ENCODE measurements at regions not wholly inside any gene's neighbourhood (a gene's known extent, or its start where the extent isn't known, plus 50 kb on each side); places are given as distances from the start of the nearest gene placed in this dataset.

- Histone ChIP-seq H3K4me1 (no peaks in the 10 kb centered on the region), H3K36me3 (ENCODE audit: insufficient read depth in 1 of 2, low read depth in 1 of 2) (no peaks in the 10 kb centered on the region), H3K9me3 (peaks cover 6% of the 10 kb centered on the region), H3K4me3 (no peak overlapping the region), H3K27ac (no peak overlapping the region), H3K27me3 (ENCODE audit: insufficient read depth in 3 of 3, low read length in 2 of 3) (no peaks in the 10 kb centered on the region)
- no peak for DNase-seq
- no peak for ATAC-seq
- TF ChIP-seq CTCF (IDR thresholded peaks at IDR 0.05) = no peak
- intact Hi-C loops (cut with DNase I) = no loop called here
- 82 to 84% (median 84%) methylated on average over 1 of the region's 1 CpG for WGBS, 3 donors
These were observed 411.2 kb upstream of the TBL1XR1 start for GRCh38 chr3:177608443-177608842.

GRCh38 chr3:177609613-177610012, 412.3 kb upstream of the TBL1XR1 start:
- intact Hi-C loops (cut with DNase I) = loop anchor here in 1 of 2 donors (10.0 kb wide), 1 partner anchor 95 kb away; no protein-coding TSS in a partner anchor
- Histone ChIP-seq H3K9me3 (peaks cover 6% of the 10 kb centered on the region), H3K27ac (no peak overlapping the region), H3K36me3 (ENCODE audit: insufficient read depth in 1 of 2, low read depth in 1 of 2) (no peaks in the 10 kb centered on the region), H3K4me3 (no peak overlapping the region), H3K27me3 (ENCODE audit: insufficient read depth in 3 of 3, low read length in 2 of 3) (no peaks in the 10 kb centered on the region), H3K4me1 (peaks cover under 1% of the 10 kb centered on the region)
- ATAC-seq (no peak), DNase-seq (no peak)
- no peak for TF ChIP-seq CTCF (IDR thresholded peaks at IDR 0.05)

GRCh38 chr3:177610262-177610661, 413.0 kb upstream of the TBL1XR1 start:
- intact Hi-C loops (cut with DNase I) = loop anchor here in 1 of 2 donors (10.0 kb wide), 1 partner anchor 95 kb away; no protein-coding TSS in a partner anchor
- no peaks in the 10 kb centered on the region for H3K36me3 ChIP-seq (ENCODE audit: insufficient read depth in 1 of 2, low read depth in 1 of 2)
- no peak overlapping the region for H3K4me3 ChIP-seq
- DNase-seq (no peak), ATAC-seq (no peak)
- 57 to 83% (median 66%) methylated on average over 2 of the region's 2 CpGs for WGBS, 3 donors
- peaks cover 2% of the 10 kb centered on the region for H3K9me3 ChIP-seq
- H3K4me1 ChIP-seq = peaks cover 5% of the 10 kb centered on the region
- no peaks in the 10 kb centered on the region for H3K27me3 ChIP-seq (ENCODE audit: insufficient read depth in 3 of 3, low read length in 2 of 3)
- no peak for TF ChIP-seq CTCF (IDR thresholded peaks at IDR 0.05)
- H3K27ac ChIP-seq = no peak overlapping the region

GRCh38 chr3:177610686-177611633, 413.7 kb upstream of the TBL1XR1 start:
- H3K36me3 ChIP-seq (ENCODE audit: insufficient read depth in 1 of 2, low read depth in 1 of 2) = no peaks in the 10 kb centered on the region
- intact Hi-C loops (cut with DNase I) = loop anchor here in 1 of 2 donors (10.0 kb wide), 1 partner anchor 94 kb away; no protein-coding TSS in a partner anchor
- H3K27ac ChIP-seq = no peak overlapping the region
- DNase-seq (no peak), ATAC-seq (no peak)
- no peak overlapping the region for H3K4me3 ChIP-seq
- no peaks in the 10 kb centered on the region for H3K9me3 ChIP-seq
- H3K27me3 ChIP-seq (ENCODE audit: insufficient read depth in 3 of 3, low read length in 2 of 3) = no peaks in the 10 kb centered on the region
- 63 to 64% (median 64%) methylated on average over 5 of the region's 5 CpGs for WGBS, 3 donors
- peaks cover 5% of the 10 kb centered on the region for H3K4me1 ChIP-seq
- TF ChIP-seq CTCF (IDR thresholded peaks at IDR 0.05) = no peak
